ENCODE measurements at regions not wholly inside any gene's neighbourhood (a gene's known extent, or its start where the extent isn't known, plus 50 kb on each side); places are given as distances from the start of the nearest gene placed in this dataset.
A peak's percentile ranks its signal among the peaks of the same experiment; 100 is the strongest.

- Mint-ChIP-seq H3K27ac (no peak overlapping the region), H3K4me1 (ENCODE audit: low read depth) (peaks cover 7% of the 10 kb centered on the region), H3K36me3 (ENCODE audit: insufficient read depth in 2 of 2) (no peaks in the 10 kb centered on the region), H3K27me3 (ENCODE audit: low read depth) (peaks cover 14% of the 10 kb centered on the region), H3K4me3 (no peak overlapping the region), H3K9me3 (peaks cover 0 to 1% of the 10 kb centered on the region in 2 donors)
- no peak for ATAC-seq (replicated peaks in 1 of 2)
- no peak for DNase-seq
These were observed 62.0 kb upstream of the SORCS3 start for GRCh38 chr10:104579136-104579535.

- Mint-ChIP-seq H3K4me3 (no peak overlapping the region), H3K27me3 (ENCODE audit: low read depth) (peaks cover 14% of the 10 kb centered on the region), H3K36me3 (ENCODE audit: insufficient read depth in 2 of 2) (no peaks in the 10 kb centered on the region), H3K27ac (no peak overlapping the region), H3K9me3 (peaks cover 0 to 1% of the 10 kb centered on the region in 2 donors), H3K4me1 (ENCODE audit: low read depth) (peaks cover 7% of the 10 kb centered on the region)
- DNase-seq: no peak
- no peak for ATAC-seq (replicated peaks in 1 of 2)
These were observed 60.8 kb upstream of the SORCS3 start for GRCh38 chr10:104580321-104580720.

GRCh38 chr10:104580774-104581675 lies 60.1 kb upstream of the SORCS3 start:
- H3K4me3 Mint-ChIP-seq: no peak overlapping the region
- no peaks in the 10 kb centered on the region for H3K36me3 Mint-ChIP-seq (ENCODE audit: insufficient read depth in 2 of 2)
- peaks cover 14% of the 10 kb centered on the region for H3K27me3 Mint-ChIP-seq (ENCODE audit: low read depth)
- peaks cover 7% of the 10 kb centered on the region for H3K4me1 Mint-ChIP-seq (ENCODE audit: low read depth)
- DNase-seq (peak; percentile 68 to 80), ATAC-seq (replicated peaks in 1 of 2) (peak; percentile 67 to 74)
- H3K9me3 Mint-ChIP-seq: peaks cover 0 to 1% of the 10 kb centered on the region in 2 donors
- no peak overlapping the region for H3K27ac Mint-ChIP-seq

- DNase-seq: no peak
- peaks cover 14% of the 10 kb centered on the region for H3K27me3 Mint-ChIP-seq (ENCODE audit: low read depth)
- H3K9me3 Mint-ChIP-seq: peaks cover 0 to 1% of the 10 kb centered on the region in 2 donors
- peaks cover 15% of the 10 kb centered on the region for H3K4me1 Mint-ChIP-seq (ENCODE audit: low read depth)
- no peak overlapping the region for H3K27ac Mint-ChIP-seq
- ATAC-seq (replicated peaks in 1 of 2): no peak
- H3K4me3 Mint-ChIP-seq: no peak overlapping the region
- H3K36me3 Mint-ChIP-seq (ENCODE audit: insufficient read depth in 2 of 2): no peaks in the 10 kb centered on the region
These were observed 59.0 kb upstream of the SORCS3 start for GRCh38 chr10:104581884-104582601.

GRCh38 chr10:104582602-104582951 lies 58.5 kb upstream of the SORCS3 start:
- H3K27ac Mint-ChIP-seq: no peak overlapping the region
- DNase-seq: no peak
- no peak for ATAC-seq (replicated peaks in 1 of 2)
- H3K4me3 Mint-ChIP-seq: no peak overlapping the region
- peaks cover 0 to 1% of the 10 kb centered on the region in 2 donors for H3K9me3 Mint-ChIP-seq
- H3K36me3 Mint-ChIP-seq (ENCODE audit: insufficient read depth in 2 of 2): no peaks in the 10 kb centered on the region
- peaks cover 14% of the 10 kb centered on the region for H3K27me3 Mint-ChIP-seq (ENCODE audit: low read depth)
- peaks cover 17% of the 10 kb centered on the region for H3K4me1 Mint-ChIP-seq (ENCODE audit: low read depth)

GRCh38 chr10:104582966-104583365 lies 58.1 kb upstream of the SORCS3 start:
- Mint-ChIP-seq H3K9me3 (peaks cover 0 to 1% of the 10 kb centered on the region in 2 donors), H3K36me3 (ENCODE audit: insufficient read depth in 2 of 2) (no peaks in the 10 kb centered on the region), H3K4me3 (no peak overlapping the region), H3K27ac (no peak overlapping the region), H3K27me3 (ENCODE audit: low read depth) (peaks cover 14% of the 10 kb centered on the region), H3K4me1 (ENCODE audit: low read depth) (peaks cover 17% of the 10 kb centered on the region)
- no peak for ATAC-seq (replicated peaks in 1 of 2)
- DNase-seq: no peak

GRCh38 chr10:104584541-104584940 lies 56.5 kb upstream of the SORCS3 start:
- no peak overlapping the region for H3K4me3 Mint-ChIP-seq
- ATAC-seq (replicated peaks in 1 of 2) (no peak), DNase-seq (no peak)
- peaks cover 17% of the 10 kb centered on the region for H3K4me1 Mint-ChIP-seq (ENCODE audit: low read depth)
- peaks cover 14% of the 10 kb centered on the region for H3K27me3 Mint-ChIP-seq (ENCODE audit: low read depth)
- no peaks in the 10 kb centered on the region for H3K36me3 Mint-ChIP-seq (ENCODE audit: insufficient read depth in 2 of 2)
- no peak overlapping the region for H3K27ac Mint-ChIP-seq
- peaks cover 0 to 1% of the 10 kb centered on the region in 2 donors for H3K9me3 Mint-ChIP-seq

- Mint-ChIP-seq H3K4me3 (no peak overlapping the region), H3K36me3 (ENCODE audit: insufficient read depth in 2 of 2) (no peaks in the 10 kb centered on the region), H3K27ac (no peak overlapping the region), H3K9me3 (peaks cover 0 to 1% of the 10 kb centered on the region in 2 donors), H3K4me1 (ENCODE audit: low read depth) (peaks cover 10% of the 10 kb centered on the region), H3K27me3 (ENCODE audit: low read depth) (no peaks in the 10 kb centered on the region)
- DNase-seq: no peak
- ATAC-seq (replicated peaks in 1 of 2): no peak
These were observed 53.3 kb upstream of the SORCS3 start for GRCh38 chr10:104587751-104588150.

- DNase-seq (no peak), ATAC-seq (replicated peaks in 1 of 2) (no peak)
- H3K4me3 Mint-ChIP-seq: no peak overlapping the region
- no peaks in the 10 kb centered on the region for H3K36me3 Mint-ChIP-seq (ENCODE audit: insufficient read depth in 2 of 2)
- peaks cover 10% of the 10 kb centered on the region for H3K4me1 Mint-ChIP-seq (ENCODE audit: low read depth)
- H3K27ac Mint-ChIP-seq: no peak overlapping the region
- H3K9me3 Mint-ChIP-seq: no peaks in the 10 kb centered on the region
- H3K27me3 Mint-ChIP-seq (ENCODE audit: low read depth): peaks cover 9% of the 10 kb centered on the region
These were observed 51.7 kb upstream of the SORCS3 start for GRCh38 chr10:104589431-104589830.

GRCh38 chr10:104589871-104590270 lies 51.2 kb upstream of the SORCS3 start:
- ATAC-seq (replicated peaks in 1 of 2): no peak
- Mint-ChIP-seq H3K27me3 (ENCODE audit: low read depth) (peaks cover 14% of the 10 kb centered on the region), H3K36me3 (ENCODE audit: insufficient read depth in 2 of 2) (no peaks in the 10 kb centered on the region), H3K27ac (no peak overlapping the region), H3K9me3 (no peaks in the 10 kb centered on the region), H3K4me1 (ENCODE audit: low read depth) (peaks cover 10% of the 10 kb centered on the region), H3K4me3 (no peak overlapping the region)
- no peak for DNase-seq
